K562 (cell line): ENCODE measurements at regions not wholly inside any gene's neighbourhood (a gene's known extent, or its start where the extent isn't known, plus 50 kb on each side); places are given as distances from the start of the nearest gene placed in this dataset.

ENCODE experiments used
- ATAC-seq: fragments of 200-7000 bp; cut with Tn5 transposase; 3 replicates; pipeline ENCODE4 v1.9.1; 2020; ENCODE audit warnings: moderate library complexity
- BruUV-seq: library from RNA; stranded (reverse); fragments of 400-500 nt; replicated peaks from 2 replicates; lab custom pipeline; 2021; lab: Mats Ljungman, UMichigan
- CTCF ChIA-PET: fragments of 300-600 bp; formaldehyde crosslinking; extraction: SDS; loops from one replicate; lab custom pipeline; 2021; ENCODE audit warnings: low intra/inter-chr PET ratio; lab: Yijun Ruan, JAX
- POLR2A ChIA-PET: fragments of 300-600, 350-650 bp; sonication (Branson Sonifier 250); formaldehyde crosslinking; extraction: SDS; loops from one replicate; lab custom pipeline; 2021; ENCODE audit warnings: antibody characterized with exemption, inconsistent platforms; lab: Yijun Ruan, JAX
- DNase-seq, 4 experiments: peaks; one replicate each; pipeline versions ENCODE4 v3.0.0 to v3.0.0-alpha.2; 2011 to 2018; ENCODE audit warnings: low spot score in 3 of 4, mixed read lengths in 3 of 4; ENCODE audit errors: extremely low read depth in 1 of 4
- FAIRE-seq: peaks from 2 replicates; lab custom pipeline; 2011; peaks lifted over from hg19 to GRCh38; lab: Jason Lieb, UNC
- H2AFZ ChIP-seq: 2 replicates; pipeline ENCODE4 v1.6.0; 2011; ENCODE audit warnings: low read depth, low read length, control low read depth, inconsistent platforms
- H3K27ac ChIP-seq: fragments of 200-600 bp; 3 replicates; pipeline ENCODE4 v1.8.0; 2011; ENCODE audit warnings: low read depth, mild to moderate bottlenecking, control low read depth, inconsistent platforms, low read length, moderate library complexity, mixed read lengths; ENCODE audit errors: extremely low read depth
- H3K27me3 ChIP-seq, 2 experiments: fragments of 300-600 bp in 1 of 2; 2 replicates in 1 of 2; 3 replicates in 1 of 2; pipeline versions ENCODE4 v1.6.0 to v1.8.0; 2011; ENCODE audit warnings: inconsistent platforms in 2 of 2, low read length in 2 of 2, mild to moderate bottlenecking in 1 of 2, mixed read lengths in 1 of 2, moderate library complexity in 1 of 2; ENCODE audit not compliant: control insufficient read depth in 2 of 2, insufficient read depth in 2 of 2
- H3K36me3 ChIP-seq: fragments of 300-600 bp; 3 replicates; pipeline ENCODE4 v1.8.0; 2011; ENCODE audit warnings: mild to moderate bottlenecking, low read length, inconsistent platforms; ENCODE audit not compliant: control insufficient read depth, insufficient read depth
- H3K4me1 ChIP-seq, 2 experiments: fragments of 200-600 bp in 1 of 2; replicated peaks in 1 of 2; 2 replicates in 1 of 2; 3 replicates in 1 of 2; pipeline versions ENCODE4 v1.5.1 to v1.8.0; 2011; ENCODE audit warnings: inconsistent platforms in 2 of 2, low read length in 2 of 2, mild to moderate bottlenecking in 1 of 2, mixed read lengths in 1 of 2, moderate library complexity in 1 of 2; ENCODE audit not compliant: control insufficient read depth in 2 of 2, insufficient read depth in 2 of 2
- H3K4me2 ChIP-seq: 2 replicates; pipeline ENCODE4 v1.6.1; 2011; ENCODE audit warnings: low read length, control low read depth, inconsistent platforms, mixed read lengths; ENCODE audit not compliant: insufficient read depth
- H3K4me3 ChIP-seq: fragments of 200-600 bp; sonication (generic), shearing (Covaris generic); 2 replicates; pipeline ENCODE4 v1.5.1; 2016; ENCODE audit warnings: control low read depth, inconsistent platforms
- H3K79me2 ChIP-seq: fragments of 200-600 bp; 3 replicates; pipeline ENCODE4 v1.8.0; 2011; ENCODE audit warnings: low read length, inconsistent platforms; ENCODE audit not compliant: control insufficient read depth, insufficient read depth
- H3K9ac ChIP-seq, 2 experiments: 2 replicates each; pipeline versions ENCODE4 v1.6.0 to v1.6.1; 2011; ENCODE audit warnings: low read depth in 2 of 2, low read length in 2 of 2, control low read depth in 1 of 2, inconsistent platforms in 1 of 2, mild to moderate bottlenecking in 1 of 2, mixed read lengths in 1 of 2; ENCODE audit not compliant: insufficient read depth in 1 of 2
- H3K9me1 ChIP-seq: one replicate; pipeline ENCODE4 v1.6.0; 2011; ENCODE audit warnings: inconsistent platforms, mild to moderate bottlenecking, low read length, moderate library complexity; ENCODE audit not compliant: control insufficient read depth, insufficient read depth
- H3K9me3 ChIP-seq: replicated peaks from 2 replicates; pipeline ENCODE4 v1.5.1; 2011; ENCODE audit warnings: low read depth, low read length, inconsistent platforms; ENCODE audit not compliant: control insufficient read depth, insufficient read depth
- H4K20me1 ChIP-seq: replicated peaks from 2 replicates; pipeline ENCODE4 v1.6.1; 2011; ENCODE audit warnings: low read length, inconsistent platforms, mixed read lengths; ENCODE audit not compliant: control insufficient read depth, insufficient read depth
- CTCF ChIP-seq, 3 experiments: IDR thresholded peaks in 2 of 3; conservative IDR thresholded peaks in 1 of 3; 2 replicates each; pipeline ENCODE4 v1.5.1; 2011 to 2012; ENCODE audit warnings: low read length in 3 of 3, mild to moderate bottlenecking in 3 of 3, control low read depth in 2 of 3, improper control_type of control experiment in 1 of 3, inconsistent platforms in 1 of 3, low read depth in 1 of 3, mixed read lengths in 1 of 3, moderate library complexity in 1 of 3; ENCODE audit not compliant: insufficient read depth in 2 of 3
- DACH1 ChIP-seq: fragments of 450-650 bp; IDR thresholded peaks from 2 replicates; pipeline ENCODE4 v1.6.1; 2018; ENCODE audit not compliant: partially characterized antibody
- DNMT1 ChIP-seq: fragments of 450-650 bp; IDR thresholded peaks from 2 replicates; pipeline ENCODE4 v1.6.1; 2016; ENCODE audit warnings: antibody characterized with exemption, mild to moderate bottlenecking
- WGBS: fragments of 100-300 bp; shearing (Covaris generic); methylation state at CpG from one replicate; pipeline ENCODE4 v1.1.6; 2016; ENCODE audit warnings: low coverage, mixed read lengths; ENCODE audit not compliant: insufficient coverage; ENCODE audit errors: missing lambda C conversion rate; 5-methylcytosine and 5-hydroxymethylcytosine counted together
- in situ Hi-C: fragments of 300-500 bp; cut with MboI; formaldehyde crosslinking; loops from 4 replicates; pipeline ENCODE4 v1.15.0; 2018; ENCODE audit warnings: inconsistent platforms, mixed read lengths
- intact Hi-C: fragments of 100-400 bp; cut with micrococcal nuclease; formaldehyde crosslinking; loops from 2 replicates; pipeline ENCODE4 v1.14.2; 2022

GRCh38 chrX:124274438-124275181 is 57.9 kb upstream of the TEX13D start:
- CTCF ChIA-PET = no interaction called here
- 16% methylated on average over 9 of the region's 10 CpGs for WGBS
- ATAC-seq = peak; percentile 86
- DNase-seq = peak in 2 of 4 experiments; percentile 5 to 8
- no peak overlapping the region for H3K27ac ChIP-seq
- H3K9me3 ChIP-seq = no peaks in the 10 kb centered on the region
- no peak overlapping the region for H3K9ac ChIP-seq
- no peaks in the 10 kb centered on the region; a peak in 2 of 5 replicates for H3K4me1 ChIP-seq
- POLR2A ChIA-PET = interaction anchor here (0.6 to 1.3 kb wide), 2 partner anchors 18 to 588 kb away, joined by 3 to 4 read pairs; no protein-coding TSS in a partner anchor
- BruUV-seq = no TSS peak
- no peaks in the 10 kb centered on the region for H4K20me1 ChIP-seq
- TF ChIP-seq CTCF (IDR thresholded peaks at IDR 0.05 in 2 of 3, conservative IDR thresholded peaks at IDR 0.05 in 1 of 3; ENCODE audit: insufficient read depth in 2 of 3, low read depth in 1 of 3, low read length in 3 of 3) (0 out of 6 replicates have a peak, but pooled peaks of 1 of the 3 experiments have one; percentile 13), DACH1 (no peak), DNMT1 (no peak)
- TF ChIP-seq, all 486 proteins: peak for 1
- Histone ChIP-seq H3K4me2 (peak overlapping the region; percentile 38), H2AFZ (peak overlapping the region; percentile 81), H3K27me3 (no peaks in the 10 kb centered on the region), H3K9me1 (no peaks in the 10 kb centered on the region), H3K79me2 (no peaks in the 10 kb centered on the region), H3K36me3 (no peaks in the 10 kb centered on the region), H3K4me3 (no peak overlapping the region)
- in situ Hi-C loops = no loop called here
- peak; percentile 15 for FAIRE-seq
- intact Hi-C loops = no loop called here
